ENCODE measurements at regions not wholly inside any gene's neighbourhood (a gene's known extent, or its start where the extent isn't known, plus 50 kb on each side); places are given as distances from the start of the nearest gene placed in this dataset.

DNA sequence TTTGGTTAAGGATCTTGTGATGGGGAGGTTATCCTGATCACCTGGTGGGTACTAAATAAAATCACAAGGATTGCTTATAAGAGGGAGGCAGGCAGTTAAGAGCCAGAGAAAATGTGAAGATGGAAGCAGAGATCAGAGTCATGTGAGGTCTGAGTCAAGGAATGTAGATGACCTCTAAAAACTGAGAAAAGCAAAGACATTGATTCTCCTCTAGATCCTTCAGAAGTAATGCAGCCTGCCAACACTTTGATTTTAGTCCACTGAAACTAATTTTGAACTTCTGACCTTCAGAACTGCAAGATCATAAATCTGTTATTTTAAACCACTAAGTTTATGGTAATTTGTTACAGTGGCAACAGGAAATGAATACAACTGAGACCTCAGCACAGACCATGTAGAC lies 499.0 kb downstream of the GADD45G start:
- H3K27ac ChIP-seq, result no peak overlapping the region
- H3K36me3 ChIP-seq, result no peaks in the 10 kb centered on the region
- TF ChIP-seq CTCF (IDR thresholded peaks at IDR 0.05), result no peak
- H3K4me1 ChIP-seq, result peaks cover 2 to 46% (median 25%) of the 10 kb centered on the region in 9 donors
- no peak overlapping the region for H3K4me3 ChIP-seq
- peaks cover 0 to 3% (median 0%) of the 10 kb centered on the region in 11 donors for H3K9me3 ChIP-seq
- H3K27me3 ChIP-seq, result no peaks in the 10 kb centered on the region
- ATAC-seq, result no peak
- intact Hi-C loops (cut with DNase I), result loop anchor here in 4 of 10 donors (2.0 to 10.0 kb wide), 6 partner anchors 301 to 505 kb away; no protein-coding TSS in a partner anchor
- DNase-seq, result no peak

DNA sequence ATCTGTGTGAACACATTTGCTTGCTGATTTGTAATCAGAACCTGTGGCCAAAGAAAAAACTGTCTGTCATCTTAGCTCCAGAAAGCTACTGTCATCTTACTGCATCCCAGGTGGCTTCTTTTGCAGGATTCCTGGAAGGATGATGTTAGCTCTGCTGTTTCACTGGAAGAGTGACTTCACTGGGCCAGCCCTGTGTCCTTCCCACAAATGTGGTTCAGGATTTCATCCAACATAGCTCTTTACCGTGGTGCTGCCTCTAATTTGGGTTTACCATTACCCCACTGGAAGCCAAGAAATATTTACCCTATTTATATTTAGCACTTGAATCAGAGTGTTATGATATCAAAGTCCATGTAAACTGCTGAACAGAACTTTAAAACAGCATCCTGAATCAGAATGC lies 501.0 kb downstream of the GADD45G start:
- TF ChIP-seq CTCF (IDR thresholded peaks at IDR 0.05), result no peak
- DNase-seq (no peak), ATAC-seq (peak in 3 of 8 donors; percentile 12 to 43 (median 16))
- Histone ChIP-seq H3K4me3 (no peak overlapping the region), H3K27ac (peak overlapping the region in 7 of 10 donors; percentile 23 to 90 (median 72)), H3K9me3 (peaks cover 0 to 8% (median 0%) of the 10 kb centered on the region in 11 donors), H3K27me3 (no peaks in the 10 kb centered on the region), H3K36me3 (no peaks in the 10 kb centered on the region), H3K4me1 (peaks cover 2 to 41% (median 25%) of the 10 kb centered on the region in 9 donors)
- intact Hi-C loops (cut with DNase I), result loop anchor here in 2 of 10 donors (10.0 kb wide), 2 partner anchors 361 to 431 kb away; no protein-coding TSS in a partner anchor
- 21 to 23% methylated on average over 1 of the region's 1 CpG for WGBS, 2 donors

DNA sequence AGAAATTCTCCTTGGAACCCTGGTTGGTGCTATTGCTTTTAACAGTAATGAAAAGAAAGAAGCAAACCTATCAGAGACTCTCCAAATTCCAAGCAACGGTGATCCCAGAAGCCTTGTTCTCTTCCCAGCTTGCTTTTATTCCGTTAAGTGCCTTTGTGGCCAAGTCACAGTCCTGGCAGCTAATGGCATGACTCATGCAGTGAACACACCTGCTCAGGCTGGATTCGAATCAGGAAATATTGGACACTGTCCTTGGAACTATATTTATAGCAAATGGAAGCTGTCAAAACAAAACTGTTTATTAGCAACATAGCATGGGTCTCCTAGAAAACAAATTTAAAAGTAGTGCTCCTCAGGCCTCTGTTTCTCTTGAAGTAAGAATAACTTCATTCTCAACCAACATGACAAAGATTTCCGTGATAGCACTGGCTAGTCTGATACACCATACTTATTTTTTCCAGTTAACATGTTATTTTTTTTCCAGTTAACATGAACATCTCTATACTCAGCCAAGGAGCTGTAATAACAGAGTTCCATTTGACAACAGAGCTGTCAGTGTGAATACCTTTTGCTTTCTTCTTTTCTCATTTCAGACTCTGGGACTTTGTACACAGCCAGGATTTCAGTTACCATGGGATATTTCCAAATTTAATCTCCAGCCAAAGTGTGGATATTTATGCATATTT lies 502.4 kb downstream of the GADD45G start:
- peaks cover 2 to 39% (median 25%) of the 10 kb centered on the region in 9 donors for H3K4me1 ChIP-seq
- peak overlapping the region; percentile 54 to 90 (median 70) for H3K27ac ChIP-seq
- no peaks in the 10 kb centered on the region for H3K27me3 ChIP-seq
- intact Hi-C loops (cut with DNase I), result loop anchor here in 2 of 10 donors (10.0 kb wide), 2 partner anchors 362 to 432 kb away; no protein-coding TSS in a partner anchor
- peaks cover 0 to 8% (median 0%) of the 10 kb centered on the region in 11 donors for H3K9me3 ChIP-seq
- no peak overlapping the region for H3K4me3 ChIP-seq
- 8 to 16% methylated on average over 4 of the region's 4 CpGs for WGBS, 2 donors
- H3K36me3 ChIP-seq, result no peaks in the 10 kb centered on the region
- no peak for TF ChIP-seq CTCF (IDR thresholded peaks at IDR 0.05)
- DNase-seq, result peak; percentile 31 to 79
- ATAC-seq, result peak; percentile 75 to 96 (median 90)

GRCh38 chr9:90107726-90108655 lies 503.2 kb downstream of the GADD45G start:
- TF ChIP-seq CTCF (IDR thresholded peaks at IDR 0.05), result no peak
- no peaks in the 10 kb centered on the region for H3K36me3 ChIP-seq
- H3K27ac ChIP-seq, result peak overlapping the region; percentile 54 to 90 (median 70)
- H3K27me3 ChIP-seq, result peaks cover 0 to 7% (median 0%) of the 10 kb centered on the region in 7 donors
- peaks cover 2 to 38% (median 25%) of the 10 kb centered on the region in 9 donors for H3K4me1 ChIP-seq
- ATAC-seq (peak; percentile 15 to 59 (median 40)), DNase-seq (no peak)
- H3K4me3 ChIP-seq, result no peak overlapping the region
- intact Hi-C loops (cut with DNase I), result loop anchor here in 2 of 10 donors (10.0 kb wide), 2 partner anchors 363 to 433 kb away; no protein-coding TSS in a partner anchor
- WGBS, 2 donors, result 51 to 56% methylated on average over 7 of the region's 7 CpGs
- H3K9me3 ChIP-seq, result peaks cover 0 to 8% (median 0%) of the 10 kb centered on the region in 11 donors
